SU-DHL-6 (cell line): ENCODE measurements at regions not wholly inside any gene's neighbourhood (a gene's known extent, or its start where the extent isn't known, plus 50 kb on each side); places are given as distances from the start of the nearest gene placed in this dataset.

ENCODE experiments used
- H2AFZ ChIP-seq: fragments of 200-600 bp; sonication (generic); 2 replicates; pipeline ENCODE4 v1.6.1; 2014; ENCODE audit warnings: low read depth, mild to moderate bottlenecking, moderate library complexity, mixed read lengths, antibody characterized with exemption, low read length; ENCODE audit not compliant: severe bottlenecking
- H3F3A ChIP-seq: fragments of 200-600 bp; shearing (Covaris generic); 2 replicates; pipeline ENCODE4 v1.6.0; 2016; ENCODE audit warnings: antibody characterized with exemption, mild to moderate bottlenecking; ENCODE audit not compliant: insufficient read depth
- H3K27ac ChIP-seq: fragments of 200-600 bp; sonication (generic); 2 replicates; pipeline ENCODE4 v1.5.1; 2016; ENCODE audit warnings: low read depth, mild to moderate bottlenecking, low read length, moderate library complexity, mixed read lengths
- H3K27me3 ChIP-seq: fragments of 200-600 bp; sonication (generic), shearing (Covaris generic); 2 replicates; pipeline ENCODE4 v1.6.0; 2014; ENCODE audit warnings: mild to moderate bottlenecking, low read length
- H3K36me3 ChIP-seq: fragments of 200-600 bp; sonication (generic); 2 replicates; pipeline ENCODE4 v1.6.1; 2014; ENCODE audit warnings: mild to moderate bottlenecking, low read length, mixed read lengths
- H3K4me2 ChIP-seq: fragments of 300-600, 200-600 bp; shearing (Covaris generic), sonication (generic); 2 replicates; pipeline ENCODE4 v1.6.0; 2014; ENCODE audit warnings: low read length, low read depth, mild to moderate bottlenecking; ENCODE audit not compliant: poor library complexity, severe bottlenecking
- H3K4me3 ChIP-seq: fragments of 200-600 bp; sonication (generic); 2 replicates; pipeline ENCODE4 v1.5.1; 2014; ENCODE audit warnings: antibody characterized with exemption, low read length, mild to moderate bottlenecking, mixed read lengths; ENCODE audit not compliant: insufficient read depth, poor library complexity, severe bottlenecking
- H3K79me2 ChIP-seq: fragments of 200-600 bp; sonication (generic); 2 replicates; pipeline ENCODE4 v1.6.1; 2014; ENCODE audit warnings: mild to moderate bottlenecking, low read length, moderate library complexity; ENCODE audit not compliant: insufficient read depth
- H3K9ac ChIP-seq: fragments of 200-600 bp; sonication (generic); 2 replicates; pipeline ENCODE4 v1.7.0; 2014; ENCODE audit warnings: mild to moderate bottlenecking, low read length
- H3K9me2 ChIP-seq: fragments of 200-600 bp; sonication (generic); replicated peaks from 2 replicates; pipeline ENCODE4 v1.6.1; 2014; ENCODE audit warnings: low read length; ENCODE audit not compliant: insufficient read depth
- H3K9me3 ChIP-seq: fragments of 200-600 bp; sonication (generic); 2 replicates; pipeline ENCODE4 v1.6.1; 2014; ENCODE audit warnings: low read length, mixed read lengths; ENCODE audit not compliant: insufficient read depth
- H4K20me1 ChIP-seq: fragments of 200-600 bp; sonication (generic); 2 replicates; pipeline ENCODE4 v1.6.1; 2014; ENCODE audit warnings: low read depth, mild to moderate bottlenecking, antibody characterized with exemption, low read length, moderate library complexity, mixed read lengths
- CTCF ChIP-seq: fragments of 200-600 bp; sonication (generic); IDR thresholded peaks from one replicate; pipeline ENCODE4 v1.5.1; 2017; ENCODE audit warnings: antibody characterized with exemption, mild to moderate bottlenecking, low read length, moderate library complexity; ENCODE audit not compliant: insufficient read depth, poor library complexity, severe bottlenecking
- EZH2phosphoT487 ChIP-seq: fragments of 200-600 bp; sonication (generic), shearing (Covaris generic); conservative IDR thresholded peaks from 2 replicates; pipeline ENCODE4 v1.6.1; 2018; ENCODE audit warnings: mild to moderate bottlenecking, antibody characterized with exemption, low read length, moderate library complexity, mixed read lengths

GRCh38 chr13:97781891-97782305, 171.6 kb upstream of the IPO5 start:
- H2AFZ ChIP-seq: no peak overlapping the region
- no peaks in the 10 kb centered on the region for H3K79me2 ChIP-seq
- no peaks in the 10 kb centered on the region for H3K9me3 ChIP-seq
- no peak overlapping the region for H3K27ac ChIP-seq
- no peak overlapping the region for H3K4me2 ChIP-seq
- no peak for TF ChIP-seq EZH2phosphoT487
- TF ChIP-seq CTCF: no peak
- H3F3A ChIP-seq: no peaks in the 10 kb centered on the region
- no peaks in the 10 kb centered on the region for H4K20me1 ChIP-seq
- H3K36me3 ChIP-seq: no peaks in the 10 kb centered on the region
- no peaks in the 10 kb centered on the region for H3K9me2 ChIP-seq
- no peaks in the 10 kb centered on the region for H3K27me3 ChIP-seq
- no peak overlapping the region for H3K9ac ChIP-seq
- no peak overlapping the region for H3K4me3 ChIP-seq

- Histone ChIP-seq H3K4me2 (no peak overlapping the region), H4K20me1 (no peaks in the 10 kb centered on the region), H3K79me2 (no peaks in the 10 kb centered on the region), H3F3A (no peaks in the 10 kb centered on the region), H3K9me3 (peaks cover 6% of the 10 kb centered on the region; the same call in 1 of the 2 replicates), H3K9me2 (no peaks in the 10 kb centered on the region), H3K27ac (no peak overlapping the region), H3K36me3 (no peaks in the 10 kb centered on the region), H2AFZ (no peak overlapping the region), H3K4me3 (no peak overlapping the region), H3K9ac (no peak overlapping the region), H3K27me3 (no peaks in the 10 kb centered on the region)
- no peak for TF ChIP-seq EZH2phosphoT487
- TF ChIP-seq CTCF: no peak
Observed at GRCh38 chr13:97786510-97786909, 167.0 kb upstream of the IPO5 start.

- H2AFZ ChIP-seq: no peak overlapping the region
- no peaks in the 10 kb centered on the region for H3K27me3 ChIP-seq
- H3K79me2 ChIP-seq: no peaks in the 10 kb centered on the region
- H3K9me3 ChIP-seq: no peaks in the 10 kb centered on the region; the same call in 1 of the 2 replicates
- H3K36me3 ChIP-seq: no peaks in the 10 kb centered on the region
- no peaks in the 10 kb centered on the region for H3K9me2 ChIP-seq
- H3K27ac ChIP-seq: no peak overlapping the region
- H3F3A ChIP-seq: no peaks in the 10 kb centered on the region
- TF ChIP-seq CTCF (no peak), EZH2phosphoT487 (no peak)
- no peak overlapping the region for H3K9ac ChIP-seq
- H3K4me2 ChIP-seq: no peak overlapping the region
- H3K4me3 ChIP-seq: no peak overlapping the region
- H4K20me1 ChIP-seq: no peaks in the 10 kb centered on the region
Observed at GRCh38 chr13:97797553-97797952, 155.9 kb upstream of the IPO5 start.
